Limb (tissue), 2 donors: ENCODE measurements at regions not wholly inside any gene's neighbourhood (a gene's known extent, or its start where the extent isn't known, plus 50 kb on each side); places are given as distances from the start of the nearest gene placed in this dataset.
A peak's percentile ranks its signal among the peaks of the same experiment; 100 is the strongest.

Experiments
- DNase-seq, 2 donors: peaks; one replicate each; pipeline ENCODE4 v3.0.0-alpha.2; 2016; ENCODE audit errors: extremely low spot score in 2 of 2

DNA sequence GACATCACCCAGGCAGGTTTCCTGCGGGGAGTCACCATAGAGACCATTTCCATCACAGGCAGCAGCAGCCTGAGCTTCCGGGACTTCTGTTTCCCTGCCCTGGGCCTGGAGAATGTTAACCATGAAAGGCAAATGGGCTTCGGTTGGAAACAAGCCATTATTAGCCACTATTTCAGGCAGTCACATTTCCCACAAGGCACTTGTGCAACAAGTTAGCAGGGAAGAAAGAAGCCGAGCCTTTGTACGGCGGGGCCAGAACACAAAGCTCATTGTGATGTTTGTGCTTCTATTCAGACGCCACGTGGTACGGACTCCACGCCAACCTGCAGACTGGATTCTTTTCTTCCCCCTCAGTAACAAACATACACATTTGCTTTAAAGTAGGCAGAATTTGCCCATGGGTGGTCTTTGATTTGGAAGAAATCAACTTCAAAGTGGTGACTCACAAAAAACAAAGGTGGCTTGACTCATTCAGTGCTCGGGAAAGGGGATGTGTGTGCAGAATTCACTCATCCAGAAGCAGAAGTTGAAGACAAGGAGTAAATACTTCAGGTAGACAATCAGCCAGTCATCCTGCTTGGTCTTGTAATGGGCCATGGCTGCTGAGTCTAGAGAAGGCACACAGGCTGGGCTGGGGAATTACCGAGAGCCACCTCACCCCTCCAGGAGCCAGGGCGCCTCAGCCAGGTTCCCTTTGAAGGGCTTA, 154.2 kb upstream of the PRMT8 start:
- DNase-seq, result no peak

DNA sequence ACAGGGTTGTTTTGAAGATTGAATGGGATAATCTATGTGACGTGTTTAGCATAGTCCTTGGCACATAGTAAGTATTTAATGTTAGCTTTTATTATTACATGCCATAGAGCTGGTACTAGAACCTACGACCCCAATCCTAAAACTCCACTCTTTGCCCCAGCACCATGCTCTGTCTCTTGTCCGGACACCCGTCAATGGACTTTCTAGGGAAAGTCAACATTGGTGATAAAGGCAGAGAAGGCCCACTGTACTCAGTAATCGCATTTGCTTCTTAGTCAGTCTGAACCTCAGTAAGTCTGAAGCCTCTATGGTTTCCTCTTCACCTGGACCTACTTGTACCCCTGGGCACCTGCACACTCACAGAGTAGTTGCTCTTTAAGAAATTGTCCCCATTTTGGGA, 153.1 kb upstream of the PRMT8 start:
- no peak for DNase-seq

GRCh38 chr12:3339221-3339620, 151.8 kb upstream of the PRMT8 start:
- DNase-seq, result no peak

DNA sequence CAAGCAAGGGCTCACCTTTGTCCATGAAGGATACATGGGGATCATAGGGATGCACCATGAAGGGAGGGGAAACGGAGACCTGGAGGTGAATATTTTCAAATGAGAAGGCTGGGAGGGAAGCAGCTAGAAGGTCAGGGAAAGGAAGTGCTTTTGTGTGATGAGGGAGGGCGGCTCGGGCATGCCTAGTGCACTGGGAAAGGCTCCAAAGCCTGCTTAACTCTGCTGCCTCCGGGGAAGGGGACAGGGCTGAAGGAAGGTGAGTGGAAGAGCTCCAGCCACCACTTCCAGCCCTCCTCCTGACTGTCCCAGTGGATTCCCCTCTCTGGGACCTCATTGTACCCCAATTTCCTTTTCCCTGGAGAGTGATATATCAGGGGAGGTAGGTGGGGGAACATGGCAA, 149.4 kb upstream of the PRMT8 start:
- no peak for DNase-seq

DNA sequence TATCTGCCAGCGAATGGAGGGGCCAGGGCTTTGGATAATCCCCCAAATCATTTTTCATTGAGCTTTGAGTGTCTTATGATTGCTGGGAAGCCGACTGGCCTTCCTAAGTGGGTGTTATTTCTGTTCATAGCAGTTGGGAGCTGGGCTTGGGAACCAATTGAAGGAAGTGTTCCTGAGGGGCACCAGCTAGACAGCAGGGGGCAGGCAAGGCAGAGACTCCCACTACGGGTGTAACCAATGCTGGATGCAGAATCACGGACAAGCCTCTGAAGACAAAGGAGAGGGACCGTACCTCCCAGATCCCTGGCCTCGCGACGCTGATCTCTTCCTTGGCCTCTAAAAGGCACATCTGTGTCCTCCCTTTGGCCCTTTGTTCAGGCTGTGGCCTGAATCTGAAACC, 149.0 kb upstream of the PRMT8 start:
- peak; percentile 41 to 72 for DNase-seq

- DNase-seq, result no peak
These were observed 142.9 kb upstream of the PRMT8 start for GRCh38 chr12:3348055-3348454.

DNA sequence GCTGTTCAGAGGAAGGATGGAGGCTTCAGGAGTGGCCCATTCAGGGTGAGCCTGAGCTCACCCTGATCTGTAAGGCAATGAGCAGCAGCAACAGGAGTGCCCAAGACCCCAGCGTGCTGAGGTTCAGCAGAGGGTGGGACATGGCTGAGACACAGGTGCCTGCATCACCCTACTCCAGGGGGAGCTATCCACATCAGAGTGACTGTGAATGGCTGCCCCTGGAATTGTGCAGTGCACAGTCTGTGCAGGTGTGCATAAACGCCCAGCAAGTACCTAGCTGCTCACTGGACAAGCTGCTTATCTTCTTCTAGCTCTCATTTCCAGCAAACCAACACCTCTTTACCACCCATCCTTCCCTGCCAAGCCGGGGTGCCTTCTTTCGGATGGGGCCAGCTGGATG, 140.6 kb upstream of the PRMT8 start:
- no peak for DNase-seq

GRCh38 chr12:3351731-3352130, 139.3 kb upstream of the PRMT8 start:
- DNase-seq, result no peak

GRCh38 chr12:3352230-3352629, 138.8 kb upstream of the PRMT8 start:
- no peak for DNase-seq

DNA sequence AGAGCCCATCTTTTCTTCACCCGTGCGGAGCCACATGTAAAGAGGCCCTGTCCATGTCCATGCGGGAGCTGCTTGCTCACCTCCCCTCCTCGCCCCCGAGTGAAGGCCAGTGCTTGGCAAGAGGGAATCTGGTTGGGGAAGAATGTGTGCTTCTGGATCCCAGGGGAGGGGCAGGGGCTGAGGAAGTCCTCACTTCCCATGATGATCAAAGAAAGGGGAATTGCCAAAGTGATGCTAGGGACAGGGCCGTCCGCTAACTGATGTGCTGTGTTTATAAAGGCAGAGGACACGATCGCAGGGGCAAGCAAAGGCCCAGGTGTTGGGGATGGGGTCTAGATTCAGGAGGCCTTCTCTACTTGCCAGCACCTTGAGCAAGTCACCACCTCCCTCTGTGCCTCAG, 137.4 kb upstream of the PRMT8 start:
- no peak for DNase-seq

DNA sequence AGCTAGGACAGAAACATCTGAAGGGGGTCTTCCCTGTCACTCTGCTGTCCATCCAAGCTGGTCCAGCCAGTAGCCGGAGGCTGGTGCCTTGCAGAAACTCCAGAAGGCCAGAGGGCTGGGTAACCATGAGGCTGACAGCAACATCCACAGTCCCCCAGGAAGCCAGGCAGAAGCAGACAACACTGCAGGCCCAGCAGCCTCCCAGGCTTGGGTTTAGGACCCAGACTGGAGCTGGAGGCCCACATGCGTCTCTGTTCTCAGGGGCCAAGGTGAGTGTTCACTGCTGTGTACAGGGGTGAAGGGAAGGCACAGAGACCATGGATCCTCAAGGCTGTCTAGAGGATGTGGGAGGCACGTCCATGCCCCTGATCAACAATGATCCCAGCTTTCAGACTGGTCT, 136.4 kb upstream of the PRMT8 start:
- no peak for DNase-seq

DNA sequence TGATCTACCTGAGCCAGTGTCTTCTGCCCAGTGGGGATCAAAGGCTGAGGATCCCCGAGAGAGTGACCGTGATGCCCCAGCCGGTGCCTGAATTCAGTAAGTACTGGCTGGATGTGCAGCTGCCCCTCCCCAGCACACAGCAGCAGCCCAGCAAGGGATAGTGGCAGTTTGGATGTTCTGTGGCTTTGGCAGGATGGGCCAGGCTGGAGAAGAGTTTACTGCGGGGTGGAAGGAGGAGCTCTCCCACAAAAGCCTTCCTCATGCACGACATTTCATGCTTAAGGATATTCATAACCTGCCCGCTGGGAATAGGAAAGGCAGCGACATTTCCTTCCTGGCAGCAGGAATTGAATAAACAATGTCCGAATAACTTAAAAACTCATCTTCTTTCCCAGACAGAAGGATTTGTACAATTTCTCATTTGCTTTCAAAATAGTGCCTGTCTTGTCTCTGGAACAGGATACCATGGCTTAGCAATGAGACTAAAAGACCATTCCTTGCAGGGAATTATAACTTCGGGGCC, 135.6 kb upstream of the PRMT8 start:
- DNase-seq, result no peak

GRCh38 chr12:3357950-3358525, 133.0 kb upstream of the PRMT8 start:
- no peak for DNase-seq

GRCh38 chr12:3359478-3359877, 131.5 kb upstream of the PRMT8 start:
- no peak for DNase-seq

GRCh38 chr12:3361146-3361545, 129.9 kb upstream of the PRMT8 start:
- no peak for DNase-seq

- no peak for DNase-seq
These were observed 128.3 kb upstream of the PRMT8 start for GRCh38 chr12:3362737-3363136.

DNA sequence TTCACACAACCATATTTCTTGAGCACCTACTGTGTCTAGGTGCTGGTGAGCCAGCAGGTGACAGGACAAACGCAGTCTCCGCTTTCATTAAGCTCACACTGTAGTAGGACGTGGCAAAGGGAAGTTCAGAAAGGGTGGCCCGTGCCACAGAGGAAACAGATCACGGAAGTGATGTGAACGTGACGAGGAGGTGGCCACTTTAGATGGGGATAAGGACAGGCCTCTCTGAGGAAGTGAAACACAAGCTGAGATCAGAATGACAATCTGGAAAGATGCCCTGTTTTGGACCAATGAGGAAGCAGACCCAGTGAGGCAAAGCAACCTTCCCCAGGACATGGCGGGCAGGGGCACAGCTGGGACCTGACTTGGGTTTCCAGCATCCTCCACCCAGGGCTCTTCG, 127.4 kb upstream of the PRMT8 start:
- no peak for DNase-seq

- no peak for DNase-seq
These were observed 126.8 kb upstream of the PRMT8 start for GRCh38 chr12:3364226-3364625.

GRCh38 chr12:3364661-3365462, 126.1 kb upstream of the PRMT8 start:
- DNase-seq, result no peak

DNA sequence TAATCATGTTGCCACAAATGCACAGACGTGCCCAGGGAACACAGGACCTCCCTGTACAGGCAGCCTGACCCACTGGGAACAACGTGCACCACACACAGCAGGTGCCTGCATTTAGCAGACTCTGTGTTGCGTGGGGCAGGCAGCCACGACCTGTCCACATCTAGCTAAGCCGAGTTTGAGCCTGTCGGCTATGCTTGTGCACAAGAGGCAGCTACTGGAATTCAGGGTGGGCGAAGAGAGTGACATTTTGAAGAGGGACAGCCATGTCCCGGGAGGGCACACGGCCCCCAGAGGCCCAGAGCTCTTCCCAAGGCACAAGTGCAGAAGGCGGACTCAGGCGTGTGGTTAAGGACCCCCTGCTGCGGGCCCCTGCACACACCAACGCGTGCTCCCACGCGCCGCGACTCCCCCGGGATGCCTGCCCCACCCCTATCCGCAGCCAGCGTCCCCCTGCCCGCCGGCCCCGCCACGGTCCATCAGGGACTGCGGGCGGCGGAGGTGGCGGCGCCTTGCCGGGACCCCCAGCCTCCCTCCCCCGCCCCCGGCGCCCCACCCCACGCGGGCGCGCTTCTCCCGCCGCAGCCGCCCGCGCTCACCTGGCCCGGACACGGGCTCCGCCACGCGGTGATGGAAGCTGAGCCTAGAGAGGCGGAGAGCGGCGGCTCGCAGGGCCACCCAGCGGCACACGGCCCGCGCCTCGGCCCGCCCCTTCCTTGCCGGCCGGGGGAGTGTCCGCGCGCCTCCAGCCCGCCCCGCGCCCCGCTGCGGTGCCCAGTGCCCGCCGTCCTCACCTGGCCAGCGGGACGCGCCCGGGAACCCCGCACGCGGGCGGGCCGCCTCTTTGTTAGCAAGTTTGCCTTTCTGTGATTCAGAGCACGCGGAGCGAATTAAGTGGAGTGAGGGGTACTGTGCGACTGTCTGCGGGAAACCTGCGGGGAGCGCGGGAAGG, 125.3 kb upstream of the PRMT8 start:
- DNase-seq, result peak in 1 of 2 donors; percentile 61

DNA sequence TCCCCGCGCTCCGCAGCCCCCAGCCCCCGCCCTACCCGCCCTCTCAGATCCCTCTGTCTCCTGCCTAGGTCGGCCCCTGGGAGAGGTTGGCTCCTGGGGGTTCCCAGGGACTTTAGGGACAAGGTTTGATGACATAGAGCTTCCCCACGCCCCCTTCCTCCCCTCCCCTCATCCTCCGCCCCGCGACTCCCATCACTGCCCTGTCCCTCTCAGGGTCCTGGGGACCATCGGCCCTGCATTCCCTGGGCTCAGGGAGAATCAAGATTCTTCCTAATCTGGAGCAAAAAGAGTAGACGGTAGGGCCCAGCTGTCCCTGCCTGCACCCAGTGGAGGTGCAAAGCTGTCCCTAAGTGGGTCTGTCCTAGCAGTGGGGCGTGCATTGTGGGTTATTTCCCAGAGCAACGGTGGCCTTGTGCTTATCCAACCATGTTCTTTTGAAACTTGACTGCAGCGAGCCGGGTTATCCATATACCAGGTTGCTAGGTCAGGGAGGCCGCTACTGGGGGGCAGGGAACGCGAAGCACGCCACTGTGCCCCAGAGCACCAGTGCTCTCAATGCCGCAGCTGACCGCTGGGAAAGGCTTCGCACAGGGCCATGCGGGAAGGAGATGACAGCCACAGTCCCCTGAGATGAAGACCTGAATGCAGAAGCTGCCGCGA, 124.4 kb upstream of the PRMT8 start:
- no peak for DNase-seq
